ENCODE measurements at regions not wholly inside any gene's neighbourhood (a gene's known extent, or its start where the extent isn't known, plus 50 kb on each side); places are given as distances from the start of the nearest gene placed in this dataset.

- TF ChIP-seq CTCF (IDR thresholded peaks at IDR 0.05; ENCODE audit: extremely low read depth, missing control alignments), result no peak
- DNase-seq (ENCODE audit: low spot score), result no peak
Observed at GRCh38 chr5:56447232-56447631, 214.1 kb upstream of the ANKRD55 start.

- TF ChIP-seq CTCF (IDR thresholded peaks at IDR 0.05; ENCODE audit: extremely low read depth, missing control alignments), result no peak
- no peak for DNase-seq (ENCODE audit: low spot score)
Observed at GRCh38 chr5:56446728-56447127, 213.6 kb upstream of the ANKRD55 start.

- no peak for TF ChIP-seq CTCF (IDR thresholded peaks at IDR 0.05; ENCODE audit: extremely low read depth, missing control alignments)
- DNase-seq (ENCODE audit: low spot score), result no peak
Observed at GRCh38 chr5:56443826-56444225, 210.7 kb upstream of the ANKRD55 start.

DNA sequence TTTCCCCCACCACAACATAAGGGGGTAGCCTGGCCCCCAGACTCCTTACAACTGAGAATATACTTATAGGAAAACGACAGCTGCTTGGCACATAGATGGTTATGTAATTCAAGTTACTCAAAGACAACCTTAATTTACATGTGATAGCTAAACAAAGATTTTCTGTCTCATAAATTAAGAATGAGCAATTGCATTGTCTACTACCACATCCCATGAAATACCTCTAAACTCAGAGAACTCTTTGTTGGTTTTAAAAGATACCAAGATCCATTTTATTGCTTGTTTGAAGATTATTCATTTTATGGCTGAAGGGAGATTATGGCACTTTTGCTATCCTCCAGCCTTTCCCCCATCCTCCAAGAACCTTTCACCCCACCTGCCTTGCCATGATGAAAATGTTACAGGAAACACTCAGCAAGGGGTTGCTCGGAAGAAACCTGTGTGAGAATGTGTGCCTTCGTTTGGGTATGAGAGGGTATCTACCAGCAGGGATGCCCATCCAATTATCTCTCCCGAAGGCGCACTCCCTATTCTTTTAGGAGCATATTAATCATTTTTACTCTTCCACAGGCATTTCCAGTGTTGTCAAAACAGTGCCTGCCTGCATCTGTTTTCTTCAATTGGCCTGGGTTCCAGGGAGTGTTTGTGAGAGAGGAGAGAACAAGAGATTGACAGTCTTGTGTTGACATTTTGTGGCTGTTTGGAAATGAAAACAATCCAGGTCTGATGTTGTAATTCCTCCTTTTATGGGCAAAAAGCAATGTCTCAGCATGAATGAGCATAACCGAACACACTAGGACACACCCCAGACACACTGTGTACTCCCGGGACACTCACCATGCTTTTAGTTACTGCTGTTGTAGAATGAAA lies 208.0 kb upstream of the ANKRD55 start:
- DNase-seq (ENCODE audit: low spot score), result no peak
- TF ChIP-seq CTCF (IDR thresholded peaks at IDR 0.05; ENCODE audit: extremely low read depth, missing control alignments), result no peak

GRCh38 chr5:56434986-56435385 lies 201.9 kb upstream of the ANKRD55 start:
- DNase-seq (ENCODE audit: low spot score), result no peak
- TF ChIP-seq CTCF (IDR thresholded peaks at IDR 0.05; ENCODE audit: extremely low read depth, missing control alignments), result no peak

DNA sequence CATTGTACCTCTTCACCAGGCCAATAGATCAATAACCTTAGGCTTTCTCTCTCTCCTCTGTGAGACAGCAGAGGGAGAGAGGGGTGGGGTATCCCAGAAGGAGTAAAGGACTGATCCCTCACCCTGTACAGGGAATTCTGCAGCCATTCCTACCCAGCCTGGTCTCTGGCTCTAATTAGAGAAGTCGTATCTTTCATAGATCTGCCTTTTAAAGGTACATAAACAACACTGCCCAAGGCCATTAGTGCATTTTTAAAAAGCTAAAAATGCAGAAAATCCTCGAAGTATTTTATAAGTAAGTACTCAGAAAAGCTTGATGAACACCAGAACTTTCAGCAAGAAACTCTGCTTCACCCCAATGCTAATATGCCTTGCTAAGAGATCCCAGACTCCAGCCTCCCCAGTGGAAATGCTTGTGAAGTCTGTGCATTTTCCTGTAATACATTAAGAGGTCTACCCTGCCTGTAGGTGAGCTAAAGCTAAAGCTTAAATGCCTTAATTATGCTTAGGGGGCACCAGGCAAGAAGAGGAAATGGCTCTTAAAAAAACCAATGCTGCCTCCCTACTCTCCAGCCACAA lies 200.0 kb upstream of the ANKRD55 start:
- no peak for TF ChIP-seq CTCF (IDR thresholded peaks at IDR 0.05; ENCODE audit: extremely low read depth, missing control alignments)
- DNase-seq (ENCODE audit: low spot score), result no peak

DNA sequence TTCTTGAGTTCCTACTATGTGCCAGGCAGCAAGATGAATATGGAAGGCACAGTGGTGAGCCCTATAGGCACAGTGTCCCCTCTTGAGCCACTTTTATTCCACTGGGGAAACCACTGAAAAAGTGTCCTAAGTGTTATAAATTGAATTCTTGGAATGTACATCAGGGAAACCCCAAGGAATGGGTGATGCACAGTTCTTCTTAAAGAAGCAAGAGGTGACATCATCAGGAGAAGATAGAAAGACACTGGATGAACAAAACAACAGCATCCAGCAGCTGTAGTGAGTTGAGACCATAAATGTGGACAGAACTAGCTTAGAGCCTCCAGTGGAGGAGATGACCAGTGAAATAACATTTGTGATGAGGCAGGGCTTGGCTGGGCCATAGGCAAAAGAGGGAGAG lies 199.2 kb upstream of the ANKRD55 start:
- no peak for DNase-seq (ENCODE audit: low spot score)
- TF ChIP-seq CTCF (IDR thresholded peaks at IDR 0.05; ENCODE audit: extremely low read depth, missing control alignments), result no peak

All from GM20000 (cell line).